ENCODE measurements at regions not wholly inside any gene's neighbourhood (a gene's known extent, or its start where the extent isn't known, plus 50 kb on each side); places are given as distances from the start of the nearest gene placed in this dataset.

GRCh38 chr17:52738791-52739190 is 580.3 kb upstream of the CA10 start:
- TF ChIP-seq POLR2A (IDR thresholded peaks at IDR 0.05; ENCODE audit: low read depth, low read length) (no peak), MYC (IDR thresholded peaks at IDR 0.05; ENCODE audit: low read depth, low read length) (no peak), CTCF (IDR thresholded peaks at IDR 0.05; ENCODE audit: extremely low read depth in 1 of 2, insufficient read depth in 1 of 2, low read depth in 1 of 2, low read length in 2 of 2) (no peak)
